ENCODE measurements at regions not wholly inside any gene's neighbourhood (a gene's known extent, or its start where the extent isn't known, plus 50 kb on each side); places are given as distances from the start of the nearest gene placed in this dataset.
"Not testable (repeated sequence)": the region's sequence is repeated elsewhere in the genome, so short reads cannot be mapped to it uniquely, and the experiment has no call there.

GRCh38 chr2:90359887-90360730 is 1668.6 kb downstream of the RPIA start:
- TF ChIP-seq, protein P1, sequence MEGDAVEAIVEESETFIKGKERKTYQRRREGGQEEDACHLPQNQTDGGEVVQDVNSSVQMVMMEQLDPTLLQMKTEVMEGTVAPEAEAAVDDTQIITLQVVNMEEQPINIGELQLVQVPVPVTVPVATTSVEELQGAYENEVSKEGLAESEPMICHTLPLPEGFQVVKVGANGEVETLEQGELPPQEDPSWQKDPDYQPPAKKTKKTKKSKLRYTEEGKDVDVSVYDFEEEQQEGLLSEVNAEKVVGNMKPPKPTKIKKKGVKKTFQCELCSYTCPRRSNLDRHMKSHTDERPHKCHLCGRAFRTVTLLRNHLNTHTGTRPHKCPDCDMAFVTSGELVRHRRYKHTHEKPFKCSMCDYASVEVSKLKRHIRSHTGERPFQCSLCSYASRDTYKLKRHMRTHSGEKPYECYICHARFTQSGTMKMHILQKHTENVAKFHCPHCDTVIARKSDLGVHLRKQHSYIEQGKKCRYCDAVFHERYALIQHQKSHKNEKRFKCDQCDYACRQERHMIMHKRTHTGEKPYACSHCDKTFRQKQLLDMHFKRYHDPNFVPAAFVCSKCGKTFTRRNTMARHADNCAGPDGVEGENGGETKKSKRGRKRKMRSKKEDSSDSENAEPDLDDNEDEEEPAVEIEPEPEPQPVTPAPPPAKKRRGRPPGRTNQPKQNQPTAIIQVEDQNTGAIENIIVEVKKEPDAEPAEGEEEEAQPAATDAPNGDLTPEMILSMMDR (IDR thresholded peaks at IDR 0.05): not testable (repeated sequence)
- TF ChIP-seq POLR2A (IDR thresholded peaks at IDR 0.05): not testable (repeated sequence)
